ENCODE measurements at regions not wholly inside any gene's neighbourhood (a gene's known extent, or its start where the extent isn't known, plus 50 kb on each side); places are given as distances from the start of the nearest gene placed in this dataset.

GRCh38 chr1:70896224-70896623 lies 151.4 kb downstream of the PTGER3 start:
- H3K4me3 ChIP-seq (ENCODE audit: low read length), result no peak overlapping the region
- TF ChIP-seq CTCF (conservative IDR thresholded peaks at IDR 0.05; ENCODE audit: low read length), result peak; percentile 54
- DNase-seq (ENCODE audit: low read depth), result peak; percentile 26

GRCh38 chr1:70897273-70897672 lies 150.3 kb downstream of the PTGER3 start:
- H3K4me3 ChIP-seq (ENCODE audit: low read length), result no peak overlapping the region
- no peak for DNase-seq (ENCODE audit: low read depth)
- no peak for TF ChIP-seq CTCF (conservative IDR thresholded peaks at IDR 0.05; ENCODE audit: low read length)

DNA sequence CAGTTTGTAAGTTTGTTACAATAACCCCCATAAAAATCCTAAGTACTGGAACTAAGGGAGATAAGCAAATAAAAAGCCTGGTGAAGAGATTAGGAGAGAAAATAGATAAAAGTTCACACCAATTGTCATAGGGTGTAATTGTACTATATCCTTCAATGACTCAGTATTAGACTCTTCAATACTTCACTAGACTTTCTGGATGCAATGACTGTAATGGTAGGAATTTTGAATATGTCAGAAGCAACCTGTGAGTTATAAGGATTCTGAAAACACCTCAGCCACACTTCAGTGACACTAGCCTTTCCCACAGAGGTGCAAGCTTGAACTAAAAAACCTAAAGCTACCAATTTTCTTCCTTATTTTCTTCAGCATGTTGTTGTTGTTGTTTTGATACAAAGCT lies 147.9 kb downstream of the PTGER3 start:
- TF ChIP-seq CTCF (conservative IDR thresholded peaks at IDR 0.05; ENCODE audit: low read length), result no peak
- H3K4me3 ChIP-seq (ENCODE audit: low read length), result no peak overlapping the region
- DNase-seq (ENCODE audit: low read depth), result no peak

GRCh38 chr1:70902211-70902610 lies 145.4 kb downstream of the PTGER3 start:
- no peak overlapping the region for H3K4me3 ChIP-seq (ENCODE audit: low read length)

DNA sequence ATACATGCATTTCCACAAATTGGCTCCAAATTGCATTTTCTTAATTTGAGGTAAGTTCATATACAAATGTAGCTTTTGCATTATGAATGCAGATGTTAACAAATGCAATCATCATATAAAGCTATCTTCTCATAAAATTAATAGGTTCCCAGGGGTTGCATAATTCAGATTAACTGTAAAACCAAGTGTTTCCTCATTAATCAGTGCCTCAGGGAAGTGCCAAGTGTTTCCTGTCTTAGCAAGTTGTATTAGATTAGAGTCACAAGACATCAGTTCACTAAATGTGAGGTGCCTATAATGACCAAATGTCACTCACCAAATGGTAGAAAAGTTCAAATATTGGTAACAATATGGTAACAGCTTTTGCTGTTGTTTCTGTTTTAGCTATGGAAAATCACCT lies 140.8 kb downstream of the PTGER3 start:
- no peak overlapping the region for H3K4me3 ChIP-seq (ENCODE audit: low read length)
- no peak for TF ChIP-seq CTCF (conservative IDR thresholded peaks at IDR 0.05; ENCODE audit: low read length)
- DNase-seq (ENCODE audit: low read depth), result no peak

More at GRCh38 chr1:70902211-70902610, 145.4 kb downstream of the PTGER3 start:
- TF ChIP-seq CTCF (conservative IDR thresholded peaks at IDR 0.05; ENCODE audit: low read length), result no peak
- DNase-seq (ENCODE audit: low read depth), result no peak

- no peak for TF ChIP-seq CTCF (conservative IDR thresholded peaks at IDR 0.05; ENCODE audit: low read length)
- no peak for DNase-seq (ENCODE audit: low read depth)
- no peak overlapping the region for H3K4me3 ChIP-seq (ENCODE audit: low read length)
Observed at GRCh38 chr1:70907563-70908310, 139.9 kb downstream of the PTGER3 start.

GRCh38 chr1:70909262-70909822 lies 138.3 kb downstream of the PTGER3 start:
- H3K4me3 ChIP-seq (ENCODE audit: low read length), result no peak overlapping the region
- DNase-seq (ENCODE audit: low read depth), result no peak
- no peak for TF ChIP-seq CTCF (conservative IDR thresholded peaks at IDR 0.05; ENCODE audit: low read length)

Data from AG10803 (cell line).